A549 (cell line): ENCODE measurements at regions not wholly inside any gene's neighbourhood (a gene's known extent, or its start where the extent isn't known, plus 50 kb on each side); places are given as distances from the start of the nearest gene placed in this dataset.

Experiments
- ATAC-seq, 2 experiments: fragments of 200-7000 bp in 1 of 2; fragments of >200 bp in 1 of 2; cut with Nextera tagmentation in 1 of 2; cut with Tn5 transposase in 1 of 2; 3 replicates each; pipeline versions ENCODE4 v1.8.0 to v1.9.1; 2018 to 2020; ENCODE audit warnings: mild to moderate bottlenecking in 1 of 2, moderate library complexity in 1 of 2
- CTCF ChIA-PET: fragments of 300-600 bp; sonication (Branson Sonifier 250); formaldehyde crosslinking; extraction: SDS; loops from one replicate; lab custom pipeline; 2021; ENCODE audit warnings: antibody characterized with exemption, inconsistent platforms; lab: Yijun Ruan, JAX
- POLR2A ChIA-PET: fragments of 350-600 bp; formaldehyde crosslinking; extraction: SDS; loops from one replicate; lab custom pipeline; 2021; ENCODE audit warnings: antibody characterized with exemption, inconsistent platforms; lab: Yijun Ruan, JAX
- DNase-seq, 2 experiments: peaks; one replicate each; pipeline versions ENCODE4 v3.0.0 to v3.0.0-alpha.2; 2011 to 2016; ENCODE audit warnings: low read depth in 1 of 2, low spot score in 1 of 2
- FAIRE-seq: peaks from 2 replicates; lab custom pipeline; 2011; peaks lifted over from hg19 to GRCh38; lab: Jason Lieb, UNC
- H3K27ac ChIP-seq, 2 experiments: fragments of >200 bp; sonication (Bioruptor Twin); formaldehyde crosslinking; 3 replicates each; pipeline ENCODE4 v1.5.1; 2016 to 2017
- H3K4me1 ChIP-seq: fragments of >200 bp; sonication (Bioruptor Twin); formaldehyde crosslinking; 3 replicates; pipeline ENCODE4 v1.6.1; 2016
- H3K4me2 ChIP-seq: fragments of >200 bp; sonication (Bioruptor Twin); formaldehyde crosslinking; 3 replicates; pipeline ENCODE4 v1.6.1; 2016
- H3K4me3 ChIP-seq: fragments of >200 bp; sonication (Bioruptor Twin); formaldehyde crosslinking; 3 replicates; pipeline ENCODE4 v1.5.1; 2016
- H3K9me3 ChIP-seq: fragments of >200 bp; sonication (Bioruptor Twin); formaldehyde crosslinking; 3 replicates; pipeline ENCODE4 v1.6.1; 2016
- BHLHE40 ChIP-seq: IDR thresholded peaks from 2 replicates; pipeline ENCODE4 v1.6.1; 2012; ENCODE audit warnings: low read depth, low read length, inconsistent platforms
- CBX2 ChIP-seq: fragments of 200-600 bp; sonication (generic); IDR thresholded peaks from 2 replicates; pipeline ENCODE4 v1.6.1; 2016; ENCODE audit warnings: low read depth, mild to moderate bottlenecking, borderline replicate concordance
- CHD2 ChIP-seq: fragments of 150-350 bp; IDR thresholded peaks from 2 replicates; pipeline ENCODE4 v1.6.1; 2014; ENCODE audit warnings: low read length; ENCODE audit not compliant: partially characterized antibody
- E2F6 ChIP-seq: IDR thresholded peaks from 2 replicates; pipeline ENCODE4 v1.6.1; 2012; ENCODE audit warnings: low read depth, borderline replicate concordance
- EHMT2 ChIP-seq: fragments of 200-600 bp; sonication (generic); IDR thresholded peaks from 2 replicates; pipeline ENCODE4 v1.6.1; 2016; ENCODE audit warnings: antibody characterized with exemption, low read depth, mild to moderate bottlenecking, moderate library complexity
- ELK1 ChIP-seq: fragments of 150-350 bp; IDR thresholded peaks from 2 replicates; pipeline ENCODE4 v1.6.1; 2014; ENCODE audit warnings: low read depth, mild to moderate bottlenecking, low read length
- FOXS1 ChIP-seq: fragments of 250-450 bp; sonication (Bioruptor Pico); IDR thresholded peaks from 2 replicates; pipeline ENCODE4 v1.5.0; 2020; ENCODE audit warnings: mild to moderate bottlenecking, moderate library complexity
- HEYL ChIP-seq: fragments of 250-450 bp; sonication (Bioruptor Pico); IDR thresholded peaks from 2 replicates; pipeline ENCODE4 v1.8.0; 2021; ENCODE audit warnings: mild to moderate bottlenecking, moderate library complexity
- KDM5A ChIP-seq: fragments of 200-600 bp; sonication (generic); IDR thresholded peaks from 2 replicates; pipeline ENCODE4 v1.6.1; 2016; ENCODE audit warnings: antibody characterized with exemption, mild to moderate bottlenecking
- MAZ ChIP-seq: fragments of 150-350 bp; IDR thresholded peaks from 2 replicates; pipeline ENCODE4 v1.6.1; 2014; ENCODE audit warnings: antibody characterized with exemption, low read depth, low read length, borderline replicate concordance
- MYC ChIP-seq: IDR thresholded peaks from 2 replicates; pipeline ENCODE4 v1.6.1; 2012; ENCODE audit warnings: mild to moderate bottlenecking, inconsistent platforms, low read length, improper control_type of control experiment, borderline replicate concordance
- PHF8 ChIP-seq: fragments of 200-600 bp; sonication (generic); IDR thresholded peaks from 2 replicates; pipeline ENCODE4 v1.6.1; 2016; ENCODE audit warnings: low read depth, mild to moderate bottlenecking, antibody characterized with exemption, moderate library complexity, borderline replicate concordance
- SMC3 ChIP-seq: fragments of >200 bp; sonication (Bioruptor Twin); formaldehyde crosslinking; IDR thresholded peaks from 3 replicates; pipeline ENCODE4 v1.6.1; 2018; ENCODE audit warnings: inconsistent platforms
- WGBS: methylation state at CpG from one replicate; pipeline ENCODE4 v1.1.6; 2017; ENCODE audit errors: missing lambda C conversion rate; 5-methylcytosine and 5-hydroxymethylcytosine counted together
- small RNA-seq, 6 experiments: library from RNA; depleted of rRNA; stranded (forward); fragments of <200 nt; gene quantifications; one replicate each; pipeline ENCODE3, GENCODE V24; 2012

GRCh38 chr1:91622616-91623015 is 122.0 kb downstream of the CDC7 start:
- ATAC-seq: no peak
- H3K4me1 ChIP-seq: no peaks in the 10 kb centered on the region
- no peak for FAIRE-seq
- POLR2A ChIA-PET: no interaction called here
- TF ChIP-seq MAZ: no peak
- no peak for TF ChIP-seq CHD2
- no peak for TF ChIP-seq KDM5A
- no peak for TF ChIP-seq ELK1
- no peak for TF ChIP-seq BHLHE40
- TF ChIP-seq FOXS1 (CRISPR knock-in tag): no peak
- no peak for TF ChIP-seq E2F6
- TF ChIP-seq EHMT2: no peak
- no peak for TF ChIP-seq MYC
- no peak overlapping the region for H3K4me3 ChIP-seq
- 77% methylated on average over 3 of the region's 3 CpGs for WGBS
- no peak for DNase-seq
- no peaks in the 10 kb centered on the region for H3K9me3 ChIP-seq
- no peak overlapping the region for H3K4me2 ChIP-seq
- CTCF ChIA-PET: interaction anchor here (0.8 kb wide), 1 partner anchor 261 kb away, joined by 4 read pairs; no protein-coding TSS in a partner anchor
- H3K27ac ChIP-seq: no peak overlapping the region

GRCh38 chr1:91623020-91623419 is 122.4 kb downstream of the CDC7 start:
- H3K4me3 ChIP-seq: no peak overlapping the region
- H3K4me1 ChIP-seq: no peaks in the 10 kb centered on the region
- no peak for TF ChIP-seq PHF8
- TF ChIP-seq HEYL (CRISPR knock-in tag): no peak
- no peak for TF ChIP-seq FOXS1 (CRISPR knock-in tag)
- TF ChIP-seq SMC3: no peak
- H3K27ac ChIP-seq: no peak overlapping the region
- WGBS: 90% methylated on average over 2 of the region's 2 CpGs
- H3K9me3 ChIP-seq: no peaks in the 10 kb centered on the region
- H3K4me2 ChIP-seq: no peak overlapping the region
- no peak for ATAC-seq
- DNase-seq: no peak
- no peak for FAIRE-seq
- ChIA-PET CTCF (no interaction called here), POLR2A (no interaction called here)

- no peak for TF ChIP-seq CBX2
- no peak for ATAC-seq
- ChIA-PET CTCF (no interaction called here), POLR2A (no interaction called here)
- Histone ChIP-seq H3K9me3 (no peaks in the 10 kb centered on the region), H3K4me2 (no peak overlapping the region), H3K4me3 (no peak overlapping the region), H3K27ac (no peak overlapping the region), H3K4me1 (no peaks in the 10 kb centered on the region)
- no peak for DNase-seq
- FAIRE-seq: no peak
- 84% methylated on average over 4 of the region's 4 CpGs for whole genome bisulfite sequencing
Measured at GRCh38 chr1:91624331-91624730, 123.7 kb downstream of the CDC7 start.

Small RNA genes lying in the stretch of these regions (small RNA-seq; reads per million reads assigned to genes)
- gene AL714022.1: 0 reads per million in 6 experiments
